ENCODE measurements at regions not wholly inside any gene's neighbourhood (a gene's known extent, or its start where the extent isn't known, plus 50 kb on each side); places are given as distances from the start of the nearest gene placed in this dataset.

DNA sequence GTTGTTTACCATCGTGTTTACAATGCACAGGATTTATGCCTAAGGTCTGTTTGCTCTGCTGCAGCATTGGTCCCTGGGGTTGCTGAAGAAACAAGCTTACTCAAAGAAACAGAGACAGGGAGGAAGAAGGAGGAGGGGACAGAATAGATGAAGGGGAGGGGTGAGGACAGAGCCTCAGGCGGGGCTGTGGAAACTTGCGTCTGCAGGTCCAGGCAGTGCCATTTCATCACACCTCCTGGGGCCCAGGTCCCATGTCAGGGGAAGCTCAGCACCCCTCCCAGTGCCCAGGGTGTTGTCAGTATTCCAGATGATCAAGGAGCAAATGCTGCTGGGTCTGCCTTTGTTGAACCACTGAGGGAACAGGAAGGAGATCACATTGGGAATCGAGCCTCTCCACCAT lies 1406.8 kb downstream of the TBC1D22A start:
- no peak for DNase-seq

DNA sequence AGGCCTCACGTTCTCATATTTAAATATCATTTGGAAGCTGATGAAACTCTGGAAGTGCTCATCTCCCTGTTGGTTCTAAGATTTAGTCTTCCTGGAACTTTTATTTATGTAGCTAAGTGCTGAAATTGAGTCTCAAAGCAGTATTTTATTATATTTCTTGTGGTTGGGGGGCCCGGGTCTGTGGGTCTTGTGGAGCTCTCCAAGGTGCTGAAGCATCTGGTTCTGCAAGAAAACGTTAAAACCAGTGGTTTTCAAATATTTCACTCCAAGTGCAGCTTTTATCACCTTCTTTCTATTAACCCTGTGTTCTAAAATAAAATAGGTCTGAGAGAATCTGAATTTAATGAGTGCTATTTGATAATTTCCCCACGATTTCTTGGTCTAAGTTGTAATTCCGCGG lies 1404.8 kb downstream of the TBC1D22A start:
- no peak for DNase-seq

DNA sequence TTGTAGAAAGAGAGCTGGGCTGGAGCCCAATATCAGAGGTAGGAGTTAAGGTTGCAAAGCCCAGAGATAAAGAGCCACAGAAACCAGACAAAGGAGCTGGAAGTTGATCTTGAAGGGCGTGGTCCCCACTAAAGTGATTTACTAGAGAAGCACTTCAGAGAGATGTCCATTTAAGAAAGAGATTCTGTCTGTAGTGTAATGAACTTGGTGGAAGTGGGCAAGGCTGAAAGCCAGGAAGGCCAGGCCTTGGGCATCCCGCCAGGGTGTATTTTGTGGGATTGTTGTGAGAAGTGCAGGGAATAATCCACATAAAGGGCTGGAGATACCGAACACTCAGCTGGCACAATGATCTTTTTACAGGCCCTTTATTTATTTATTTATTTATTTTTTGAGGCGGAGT lies 1398.8 kb downstream of the TBC1D22A start:
- DNase-seq, result no peak

GRCh38 chr22:48157676-48158075 lies 1395.2 kb downstream of the TBC1D22A start:
- no peak for DNase-seq

DNA sequence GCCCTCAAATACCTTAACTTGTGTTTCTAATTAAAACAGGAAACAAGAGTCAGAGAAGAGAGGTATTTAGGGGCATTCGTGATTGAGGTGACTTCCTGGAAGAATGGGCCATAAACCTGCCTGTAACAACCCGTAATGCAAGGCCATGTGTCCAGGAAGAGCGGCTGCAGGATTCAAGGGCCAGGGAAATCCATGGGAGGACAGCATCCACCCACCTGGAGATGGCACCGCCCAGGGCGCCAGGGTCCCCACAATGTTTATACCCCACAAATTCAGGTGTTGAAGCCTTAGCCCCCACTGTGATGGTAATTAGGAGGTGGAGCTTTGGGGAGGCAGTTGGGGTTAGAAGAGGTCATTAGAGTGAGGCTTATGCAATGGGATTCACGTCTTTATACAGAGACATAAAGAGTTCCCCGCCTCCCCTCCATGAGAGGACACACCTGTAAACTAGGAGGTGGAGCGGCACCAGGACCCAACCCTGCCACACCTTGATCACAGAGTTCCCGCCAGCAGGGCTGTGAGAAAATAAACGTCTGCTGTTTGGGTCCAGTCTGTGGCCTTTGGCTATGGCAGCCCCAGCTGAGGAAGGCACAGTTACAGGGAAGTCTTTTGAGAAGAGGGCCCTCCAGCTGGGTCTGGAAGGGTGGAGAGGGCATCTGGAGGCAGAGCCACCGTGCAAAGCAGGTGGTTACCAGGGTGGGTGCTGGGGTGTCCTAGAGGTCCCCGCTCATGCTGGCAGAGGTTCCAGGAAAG lies 1394.3 kb downstream of the TBC1D22A start:
- no peak for DNase-seq

DNA sequence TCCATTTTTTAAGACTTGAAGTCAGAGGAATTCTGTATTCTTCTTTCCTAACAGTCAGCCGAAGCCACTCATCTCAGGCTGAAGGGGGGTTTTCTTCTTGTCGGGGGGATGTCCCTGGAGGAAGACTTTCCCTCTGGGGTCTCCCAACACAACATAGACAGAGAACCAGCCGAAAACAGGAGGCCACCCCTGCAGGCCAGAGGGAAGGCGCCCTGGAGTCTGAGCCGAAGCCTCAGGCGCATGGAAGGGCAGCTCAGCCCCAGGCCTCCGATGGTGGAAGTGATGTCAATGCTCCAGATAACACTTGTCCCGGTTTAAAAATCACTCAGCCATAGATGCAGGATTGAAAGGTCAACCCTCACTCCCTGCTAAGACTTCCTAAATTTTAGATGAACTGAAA lies 1393.0 kb downstream of the TBC1D22A start:
- DNase-seq, result no peak

DNA sequence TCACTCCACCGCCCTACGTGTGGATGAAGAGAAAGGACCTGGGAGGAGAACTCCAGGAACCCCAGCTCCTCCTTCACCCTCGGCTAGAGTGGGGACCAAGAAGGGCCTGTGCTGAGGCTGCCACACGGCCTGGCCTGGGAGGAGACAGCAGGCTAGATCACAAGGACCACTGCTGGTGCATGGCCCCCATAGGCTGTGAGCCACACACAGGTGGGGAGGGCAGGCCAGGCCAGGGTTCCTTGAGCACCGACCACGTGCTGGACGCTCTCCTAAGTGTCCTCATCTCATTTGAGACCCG lies 1392.4 kb downstream of the TBC1D22A start:
- DNase-seq, result no peak

DNA sequence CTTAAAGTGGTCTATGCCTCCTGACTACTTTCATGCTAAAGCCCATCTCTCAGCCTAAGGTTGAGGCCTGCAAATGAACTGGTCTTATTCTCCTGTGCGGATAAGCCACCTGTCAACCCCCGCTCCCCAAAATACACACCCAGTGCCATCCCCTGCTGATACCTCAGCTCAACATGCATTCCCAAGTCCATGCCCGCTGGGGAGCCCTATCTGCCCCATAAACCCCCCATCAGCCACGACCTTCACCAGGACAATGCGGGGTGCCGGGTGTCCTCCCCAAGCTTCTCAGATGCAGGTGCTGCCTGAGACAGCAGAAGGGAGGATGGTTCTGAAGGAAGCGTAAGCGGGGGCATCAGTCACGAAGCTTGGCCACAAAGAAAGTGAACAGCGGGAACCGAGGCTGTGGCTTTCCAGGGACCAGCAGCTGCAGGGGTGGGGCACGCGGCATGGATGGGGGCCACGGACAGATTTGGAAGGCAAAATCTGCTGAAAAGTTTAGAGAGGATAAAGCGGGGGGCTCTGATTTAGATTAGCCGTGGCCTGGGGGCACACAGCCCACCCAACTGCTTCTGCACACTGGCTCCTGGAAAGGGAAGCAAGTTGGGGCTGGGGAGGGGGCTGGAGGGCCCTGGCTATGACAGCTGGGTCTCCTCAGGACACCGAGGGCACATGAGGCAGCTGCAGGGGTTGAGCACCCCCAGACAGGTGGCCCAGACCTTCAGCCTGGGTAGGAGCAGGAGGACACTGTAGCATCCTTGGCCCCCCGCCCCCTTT lies 1391.9 kb downstream of the TBC1D22A start:
- no peak for DNase-seq

GRCh38 chr22:48153726-48154125 lies 1391.3 kb downstream of the TBC1D22A start:
- DNase-seq, result no peak

DNA sequence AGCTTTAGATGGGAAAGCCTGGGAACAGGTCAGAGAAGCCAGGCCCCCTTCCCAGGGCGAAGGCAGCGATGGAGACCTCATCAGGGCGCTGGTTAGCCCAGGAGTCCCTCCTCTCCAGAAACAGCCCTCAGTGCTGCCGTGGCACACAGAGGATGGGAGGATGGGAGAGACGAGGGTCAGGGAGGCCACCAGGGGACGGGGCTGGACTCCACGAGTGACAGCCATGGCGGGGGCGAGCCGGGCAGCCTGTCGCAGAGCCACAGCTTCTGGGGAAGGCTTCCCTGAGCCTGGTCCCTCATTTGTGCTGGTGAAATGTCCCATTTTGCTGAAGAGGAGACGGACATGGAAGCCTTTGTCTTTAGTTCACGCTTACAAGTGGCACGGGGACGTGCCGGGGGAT lies 1390.5 kb downstream of the TBC1D22A start:
- DNase-seq, result no peak

DNA sequence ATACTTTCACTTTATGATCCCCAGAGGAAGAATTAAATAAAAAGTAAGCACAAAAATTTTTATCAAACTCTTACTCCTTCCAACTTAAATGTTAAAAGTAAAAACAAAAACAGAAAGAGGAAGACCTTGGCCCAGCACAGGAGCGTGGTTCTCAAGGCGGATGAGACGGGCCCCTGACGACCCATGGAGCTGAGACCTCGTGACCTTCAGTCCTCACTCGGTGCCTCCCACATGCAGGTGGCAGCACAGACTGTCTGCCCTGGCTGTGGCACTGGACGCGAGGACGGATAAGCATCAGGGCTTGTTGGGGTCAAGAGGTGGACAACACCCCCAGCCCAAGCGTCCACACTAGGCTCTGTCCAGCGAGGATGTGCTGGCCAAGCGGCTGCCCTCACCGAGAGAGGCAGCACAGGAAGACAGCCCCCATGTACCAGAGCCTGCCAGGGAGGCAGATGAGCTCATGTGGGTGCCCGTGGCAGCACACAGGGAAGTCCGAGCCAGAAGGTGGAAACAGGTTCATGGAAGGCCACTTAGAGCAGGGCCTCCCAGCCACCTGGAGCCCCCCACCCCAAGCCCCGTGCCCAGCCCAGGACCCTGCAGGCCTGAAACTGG lies 1389.8 kb downstream of the TBC1D22A start:
- DNase-seq, result no peak

DNA sequence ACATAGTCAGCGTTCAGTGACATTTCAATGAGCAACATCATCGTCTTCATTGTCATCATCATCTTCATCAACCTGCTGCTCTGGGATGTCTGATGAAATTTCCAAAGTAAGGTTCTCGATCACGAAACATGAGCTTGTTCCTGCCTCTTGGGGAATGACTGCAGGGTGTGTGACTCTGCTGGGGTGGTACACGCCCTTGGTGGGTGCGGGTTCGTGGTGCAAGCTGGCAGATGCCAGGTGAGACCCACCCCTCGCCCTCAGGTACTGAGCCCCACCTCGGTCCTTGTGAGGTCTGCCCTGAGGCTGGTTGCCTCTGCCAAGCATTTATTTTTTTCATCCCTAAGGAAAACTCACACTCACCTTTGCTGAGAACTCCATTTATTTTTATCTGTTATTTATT lies 1389.2 kb downstream of the TBC1D22A start:
- no peak for DNase-seq

DNA sequence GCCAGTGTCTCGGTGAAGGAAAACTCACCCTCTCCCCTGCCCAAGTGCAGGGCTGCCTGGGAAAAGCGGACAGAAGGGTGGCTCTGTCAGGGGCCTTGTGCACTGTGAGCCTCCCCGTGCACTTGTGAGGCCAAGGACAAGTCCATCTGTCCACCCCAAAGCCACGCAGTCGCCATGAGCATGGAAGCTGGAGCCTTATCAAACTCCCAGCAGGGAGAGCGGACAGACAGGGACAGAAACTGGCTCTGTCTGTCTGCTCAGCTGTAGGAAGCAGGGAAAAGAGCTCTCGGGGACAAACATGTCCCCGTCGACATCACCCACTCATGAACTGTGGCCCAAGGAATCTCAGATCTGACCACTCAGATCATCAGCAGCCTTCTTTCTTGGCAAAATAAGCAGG lies 1385.4 kb downstream of the TBC1D22A start:
- no peak for DNase-seq

DNA sequence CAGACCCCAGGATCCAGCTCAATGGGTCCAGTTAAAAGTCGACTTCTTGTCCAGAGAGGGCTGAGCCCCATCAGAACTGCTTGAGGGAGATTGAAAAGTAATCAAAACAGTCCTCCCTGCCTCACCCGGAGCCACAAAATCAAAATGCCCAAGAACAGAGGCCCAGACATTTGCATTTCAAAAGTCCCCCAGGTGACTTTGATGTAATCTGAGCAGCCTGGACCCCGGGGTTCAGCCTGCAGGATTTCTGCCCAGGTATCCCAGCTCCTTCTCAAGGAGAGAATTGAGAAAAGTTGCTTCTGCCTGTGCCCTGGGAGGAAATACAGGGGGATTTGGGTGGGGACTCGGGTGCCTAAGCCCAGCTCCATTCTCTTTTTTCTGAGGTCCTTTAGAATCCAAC lies 1385.0 kb downstream of the TBC1D22A start:
- no peak for DNase-seq

GRCh38 chr22:48146426-48146825 lies 1384.0 kb downstream of the TBC1D22A start:
- no peak for DNase-seq

GRCh38 chr22:48145738-48146137 lies 1383.3 kb downstream of the TBC1D22A start:
- DNase-seq, result no peak

- no peak for DNase-seq
Measured at GRCh38 chr22:48144318-48144717, 1381.9 kb downstream of the TBC1D22A start.

DNA sequence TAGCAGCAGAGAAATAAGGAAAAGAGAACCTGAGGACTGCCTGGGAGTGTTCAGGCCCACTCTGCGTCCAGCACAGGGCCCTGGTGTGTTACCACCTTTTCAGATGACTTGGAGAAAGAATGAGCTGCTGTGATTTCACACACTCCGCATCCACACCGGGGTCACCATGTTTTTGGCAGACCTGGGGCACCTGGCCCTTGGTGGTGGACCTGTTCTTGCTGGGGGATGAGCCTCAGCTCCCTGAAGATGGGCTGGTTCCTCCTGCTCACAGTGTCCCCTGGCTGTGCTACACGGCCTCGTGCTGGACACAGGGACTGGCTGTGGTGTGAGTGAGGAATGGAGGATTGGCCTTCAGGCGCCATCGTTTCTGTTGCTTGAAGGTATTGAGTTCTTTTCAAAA lies 1381.4 kb downstream of the TBC1D22A start:
- DNase-seq, result no peak

GRCh38 chr22:48142388-48142787 lies 1379.9 kb downstream of the TBC1D22A start:
- no peak for DNase-seq

DNA sequence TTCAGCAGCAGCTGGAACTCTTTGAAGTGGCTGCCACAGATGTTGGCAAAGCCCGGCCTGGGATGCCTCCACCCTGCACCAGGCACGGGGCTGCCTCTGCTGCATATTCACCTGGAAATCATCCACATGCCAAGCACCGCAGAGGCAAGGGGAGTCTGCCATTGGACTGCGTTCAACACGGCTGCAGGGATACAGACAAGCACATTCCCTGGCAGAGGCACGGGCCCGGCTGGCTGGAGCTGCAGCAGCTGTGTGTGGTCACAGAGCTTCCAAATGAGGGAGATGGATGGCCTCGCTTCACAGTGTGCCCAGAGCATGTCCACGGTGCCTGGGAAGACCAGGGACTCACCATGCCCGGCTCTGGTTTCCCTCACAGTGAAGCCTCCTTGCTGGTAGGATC lies 1378.9 kb downstream of the TBC1D22A start:
- no peak for DNase-seq

DNA sequence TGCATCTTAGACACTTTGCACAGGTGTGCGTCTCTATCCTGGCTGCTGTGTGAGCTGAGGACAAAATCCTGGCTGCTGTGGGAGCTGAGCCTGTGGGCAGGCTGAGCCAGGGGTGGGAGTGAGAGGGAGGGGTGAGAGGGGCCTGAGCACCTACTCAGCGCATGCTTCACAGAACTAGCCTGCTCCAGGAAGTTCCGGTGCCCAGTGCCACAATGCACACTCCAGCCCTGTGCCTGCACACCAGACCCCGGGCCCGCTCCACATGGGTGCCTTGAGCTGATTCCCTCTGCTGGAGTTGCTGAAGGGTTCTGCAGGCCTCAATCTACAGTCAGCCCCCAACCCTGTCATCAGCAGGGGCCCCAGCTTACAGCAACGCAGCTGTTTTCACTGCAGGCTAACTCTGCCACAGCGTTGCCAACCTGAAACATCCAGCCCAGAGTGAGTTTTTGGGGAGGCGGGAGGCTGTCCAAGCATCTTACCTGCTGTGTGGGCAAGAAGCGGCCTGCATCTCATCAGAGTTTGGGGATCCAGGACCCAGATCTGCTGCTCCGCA lies 1377.9 kb downstream of the TBC1D22A start:
- DNase-seq, result no peak

- DNase-seq, result no peak
Measured at GRCh38 chr22:48139776-48140175, 1377.3 kb downstream of the TBC1D22A start.

DNA sequence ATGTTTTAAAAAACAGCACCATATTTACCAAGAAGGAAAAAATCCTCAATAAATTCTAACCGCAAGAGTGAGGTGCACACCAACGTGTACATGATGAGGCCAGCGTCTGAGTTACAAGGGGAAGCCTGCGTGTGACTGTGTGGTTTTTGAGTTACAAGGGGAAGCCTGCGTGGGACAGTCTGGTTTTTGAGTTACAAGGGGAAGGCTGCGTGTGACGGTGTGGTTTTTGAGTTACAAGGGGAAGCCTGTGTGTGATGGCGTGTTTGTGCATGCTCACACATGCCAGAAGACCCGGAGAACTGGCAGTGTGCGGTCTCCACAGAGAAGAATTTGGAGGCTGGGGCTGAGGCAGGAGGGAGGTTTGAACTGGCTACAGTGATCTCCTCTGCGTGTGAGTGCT lies 1376.4 kb downstream of the TBC1D22A start:
- DNase-seq, result peak; percentile 1 to 19

DNA sequence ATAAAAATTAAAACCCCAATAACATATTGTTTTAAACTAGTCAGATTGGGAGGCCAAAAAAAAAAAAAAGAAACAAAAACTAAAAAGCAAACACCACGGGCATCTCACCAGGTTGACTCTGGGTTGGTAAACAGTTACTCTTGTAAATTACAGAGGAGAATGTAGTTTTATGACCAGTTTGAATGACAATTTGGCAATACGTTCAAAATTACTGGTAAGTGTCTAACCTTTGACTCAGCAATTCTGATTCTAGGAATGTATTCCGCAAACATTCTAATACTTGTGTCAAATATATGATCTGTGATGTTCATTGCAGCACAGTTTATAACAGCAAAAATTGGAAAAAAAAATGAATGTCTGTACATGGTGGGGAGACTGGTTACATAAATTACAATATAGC lies 1376.0 kb downstream of the TBC1D22A start:
- no peak for DNase-seq

All from inflammatory macrophage treated with lipopolysaccharide for 1 hour (primary cell).